SK-N-SH (cell line): ENCODE measurements at regions not wholly inside any gene's neighbourhood (a gene's known extent, or its start where the extent isn't known, plus 50 kb on each side); places are given as distances from the start of the nearest gene placed in this dataset.

Experiments
- CTCF ChIA-PET: fragments of 300-600, 350-600 bp; formaldehyde crosslinking; extraction: SDS; loops from one replicate; lab custom pipeline; 2021; lab: Yijun Ruan, JAX
- POLR2A ChIA-PET: fragments of 350-600 bp; sonication (Branson Sonifier 250); formaldehyde crosslinking; extraction: SDS; loops from one replicate; lab custom pipeline; 2020; ENCODE audit warnings: antibody characterized with exemption, inconsistent platforms; lab: Yijun Ruan, JAX
- DNase-seq: peaks from one replicate; pipeline ENCODE4 v3.0.0; 2012
- H2AFZ ChIP-seq: fragments of 200-600 bp; sonication (generic); 2 replicates; pipeline ENCODE4 v1.8.1; 2016; ENCODE audit warnings: antibody characterized with exemption, mild to moderate bottlenecking, low read depth
- H3F3A ChIP-seq: fragments of 200-600 bp; sonication (generic); replicated peaks from 2 replicates; pipeline ENCODE3; 2016; ENCODE audit warnings: antibody characterized with exemption, mild to moderate bottlenecking; ENCODE audit not compliant: insufficient read depth
- H3K27ac ChIP-seq, 2 experiments: fragments of 200-500 bp in 1 of 2; fragments of 200-600 bp in 1 of 2; sonication (Bioruptor generic) in 1 of 2; sonication (generic), shearing (Covaris generic) in 1 of 2; 2 replicates each; pipeline versions ENCODE4 v1.5.1 to v1.6.1; 2014 to 2016; ENCODE audit warnings: low read depth in 2 of 2, inconsistent platforms in 1 of 2, low read length in 1 of 2, mild to moderate bottlenecking in 1 of 2, mixed read lengths in 1 of 2
- H3K27me3 ChIP-seq: fragments of 200-600 bp; sonication (generic), shearing (Covaris generic); 2 replicates; pipeline ENCODE4 v1.6.1; 2016; ENCODE audit warnings: mixed run types; ENCODE audit not compliant: insufficient read depth
- H3K36me3 ChIP-seq, 2 experiments: fragments of 200-500 bp in 1 of 2; fragments of 200-600 bp in 1 of 2; sonication (Bioruptor generic) in 1 of 2; sonication (generic) in 1 of 2; replicated peaks in 1 of 2; 2 replicates each; pipeline versions ENCODE3 to v1.5.1; 2014 to 2016; ENCODE audit warnings: low read length in 1 of 2, mild to moderate bottlenecking in 1 of 2; ENCODE audit not compliant: insufficient read depth in 2 of 2, control insufficient read depth in 1 of 2
- H3K4me1 ChIP-seq, 2 experiments: fragments of 200-500 bp in 1 of 2; fragments of 200-600 bp in 1 of 2; sonication (Bioruptor generic) in 1 of 2; sonication (generic), shearing (Covaris generic) in 1 of 2; 2 replicates each; pipeline versions ENCODE4 v1.5.1 to v1.6.1; 2014 to 2016; ENCODE audit warnings: low read depth in 1 of 2, low read length in 1 of 2, mixed run types in 1 of 2; ENCODE audit not compliant: insufficient read depth in 2 of 2, control insufficient read depth in 1 of 2
- H3K4me2 ChIP-seq: fragments of 200-600 bp; sonication (generic), shearing (Covaris generic); 2 replicates; pipeline ENCODE4 v1.6.1; 2017; ENCODE audit warnings: mixed run types
- H3K4me3 ChIP-seq, 2 experiments: fragments of 200-500 bp in 1 of 2; fragments of 200-600 bp in 1 of 2; sonication (Bioruptor generic) in 1 of 2; sonication (generic), shearing (Covaris generic) in 1 of 2; 2 replicates each; pipeline versions ENCODE4 v1.5.1 to v1.8.1; 2014 to 2016; ENCODE audit warnings: low read depth in 2 of 2, inconsistent platforms in 1 of 2, low read length in 1 of 2, mild to moderate bottlenecking in 1 of 2, mixed read lengths in 1 of 2, moderate library complexity in 1 of 2
- H3K79me2 ChIP-seq: fragments of 200-600 bp; sonication (generic); 2 replicates; pipeline ENCODE4 v1.8.1; 2017; ENCODE audit warnings: mild to moderate bottlenecking; ENCODE audit not compliant: insufficient read depth
- H3K9ac ChIP-seq: fragments of 200-600 bp; sonication (generic); 2 replicates; pipeline ENCODE4 v1.6.1; 2017; ENCODE audit warnings: mixed run types
- H3K9me2 ChIP-seq: fragments of 200-600 bp; sonication (generic); 2 replicates; pipeline ENCODE4 v1.6.1; 2017; ENCODE audit warnings: mixed run types
- H3K9me3 ChIP-seq: fragments of 200-600 bp; sonication (generic); 2 replicates; pipeline ENCODE4 v1.6.1; 2017; ENCODE audit warnings: mixed run types, mild to moderate bottlenecking, moderate library complexity
- H4K20me1 ChIP-seq: fragments of 200-600 bp; sonication (generic); 2 replicates; pipeline ENCODE4 v1.6.1; 2017; ENCODE audit warnings: mild to moderate bottlenecking, mixed run types; ENCODE audit not compliant: insufficient read depth
- ELF1 ChIP-seq: IDR thresholded peaks from 2 replicates; pipeline ENCODE4 v1.4.0; 2012
- FOXJ3 ChIP-seq: sonication (generic); formaldehyde crosslinking; IDR thresholded peaks from 2 replicates; pipeline ENCODE4 v1.5.1; 2020; ENCODE audit warnings: mild to moderate bottlenecking, missing genetic modification reagents
- GATA2 ChIP-seq: sonication (generic); formaldehyde crosslinking; IDR thresholded peaks from 2 replicates; pipeline ENCODE4 v1.5.0; 2020; ENCODE audit warnings: mild to moderate bottlenecking, missing genetic modification reagents
- JUND ChIP-seq: IDR thresholded peaks from 2 replicates; pipeline ENCODE4 v1.4.0; 2012
- NRF1 ChIP-seq: IDR thresholded peaks from 2 replicates; pipeline ENCODE4 v1.6.1; 2012; ENCODE audit warnings: low read depth, mild to moderate bottlenecking, low read length
- RCOR1 ChIP-seq: fragments of 150-350 bp; IDR thresholded peaks from 2 replicates; pipeline ENCODE4 v1.6.1; 2017; ENCODE audit warnings: antibody characterized with exemption, low read length
- RFX5 ChIP-seq: IDR thresholded peaks from 2 replicates; pipeline ENCODE4 v1.6.1; 2012; ENCODE audit warnings: mild to moderate bottlenecking, improper control_type of control experiment, low read length
- RXRA ChIP-seq: IDR thresholded peaks from 2 replicates; pipeline ENCODE4 v1.4.0; 2012; ENCODE audit warnings: low read depth, mild to moderate bottlenecking, borderline replicate concordance
- SIN3A ChIP-seq: IDR thresholded peaks from 2 replicates; pipeline ENCODE4 v1.6.1; 2012; ENCODE audit warnings: low read depth, mild to moderate bottlenecking, low read length, moderate library complexity, borderline replicate concordance
- SMC3 ChIP-seq: IDR thresholded peaks from 2 replicates; pipeline ENCODE4 v1.6.1; 2012; ENCODE audit warnings: low read depth, low read length, improper control_type of control experiment
- YY1 ChIP-seq: IDR thresholded peaks from 2 replicates; pipeline ENCODE4 v1.4.0; 2012; ENCODE audit warnings: low read depth, mild to moderate bottlenecking
- WGBS: methylation state at CpG from one replicate; pipeline ENCODE4 v1.1.6; 2017; ENCODE audit warnings: low lambda C conversion rate; 5-methylcytosine and 5-hydroxymethylcytosine counted together
- TF ChIP-seq, protein P1 (sequence below): fragments of 200-600 bp; sonication (generic); IDR thresholded peaks from 2 replicates; pipeline ENCODE4 v1.6.1; 2017; ENCODE audit warnings: antibody characterized with exemption, mild to moderate bottlenecking, moderate library complexity
- TF ChIP-seq, protein P2 (sequence below): IDR thresholded peaks from 2 replicates; pipeline ENCODE4 v1.4.0; 2012; ENCODE audit warnings: low read depth, borderline replicate concordance
- TF ChIP-seq, protein P3 (sequence below): IDR thresholded peaks from 2 replicates; pipeline ENCODE4 v1.6.1; 2012; ENCODE audit warnings: mild to moderate bottlenecking, low read depth, low read length, moderate library complexity
- TF ChIP-seq, protein P4 (sequence below): IDR thresholded peaks from 2 replicates; pipeline ENCODE4 v1.4.0; 2012; ENCODE audit warnings: low read depth, borderline replicate concordance

DNA sequence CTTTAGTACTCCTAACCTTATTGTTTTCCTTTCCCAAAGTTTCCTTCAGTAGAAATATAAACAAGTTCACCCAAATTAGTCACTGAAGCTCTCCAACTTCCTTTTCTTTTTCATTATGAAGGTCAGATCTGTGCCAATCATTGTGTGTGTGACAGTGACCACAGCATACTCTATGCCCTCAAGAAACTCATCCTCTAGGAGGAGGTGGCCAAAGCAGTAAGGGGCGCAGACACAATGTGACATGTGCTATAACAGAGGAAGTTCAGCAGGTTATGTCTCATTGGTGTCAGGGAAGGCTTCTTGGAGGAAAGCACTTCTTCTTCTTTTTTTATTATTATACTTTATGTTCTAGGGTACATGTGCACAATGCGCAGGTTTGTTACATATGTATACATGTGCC lies 60.0 kb upstream of the PSME4 start:
- Histone ChIP-seq H3K27me3 (no peaks in the 10 kb centered on the region), H3K4me3 (no peak overlapping the region), H4K20me1 (no peaks in the 10 kb centered on the region), H3K9ac (no peak overlapping the region), H2AFZ (no peak overlapping the region), H3F3A (no peaks in the 10 kb centered on the region), H3K4me1 (no peaks in the 10 kb centered on the region), H3K79me2 (no peaks in the 10 kb centered on the region), H3K4me2 (no peak overlapping the region), H3K27ac (no peak overlapping the region), H3K36me3 (no peaks in the 10 kb centered on the region), H3K9me2 (no peaks in the 10 kb centered on the region), H3K9me3 (0 out of 2 replicates have a peak, but pooled peaks cover 3% of the 10 kb centered on the region)
- POLR2A ChIA-PET, result no interaction called here
- TF ChIP-seq RXRA, result no peak
- TF ChIP-seq, protein P1, sequence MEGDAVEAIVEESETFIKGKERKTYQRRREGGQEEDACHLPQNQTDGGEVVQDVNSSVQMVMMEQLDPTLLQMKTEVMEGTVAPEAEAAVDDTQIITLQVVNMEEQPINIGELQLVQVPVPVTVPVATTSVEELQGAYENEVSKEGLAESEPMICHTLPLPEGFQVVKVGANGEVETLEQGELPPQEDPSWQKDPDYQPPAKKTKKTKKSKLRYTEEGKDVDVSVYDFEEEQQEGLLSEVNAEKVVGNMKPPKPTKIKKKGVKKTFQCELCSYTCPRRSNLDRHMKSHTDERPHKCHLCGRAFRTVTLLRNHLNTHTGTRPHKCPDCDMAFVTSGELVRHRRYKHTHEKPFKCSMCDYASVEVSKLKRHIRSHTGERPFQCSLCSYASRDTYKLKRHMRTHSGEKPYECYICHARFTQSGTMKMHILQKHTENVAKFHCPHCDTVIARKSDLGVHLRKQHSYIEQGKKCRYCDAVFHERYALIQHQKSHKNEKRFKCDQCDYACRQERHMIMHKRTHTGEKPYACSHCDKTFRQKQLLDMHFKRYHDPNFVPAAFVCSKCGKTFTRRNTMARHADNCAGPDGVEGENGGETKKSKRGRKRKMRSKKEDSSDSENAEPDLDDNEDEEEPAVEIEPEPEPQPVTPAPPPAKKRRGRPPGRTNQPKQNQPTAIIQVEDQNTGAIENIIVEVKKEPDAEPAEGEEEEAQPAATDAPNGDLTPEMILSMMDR, result no peak
- TF ChIP-seq SIN3A, result no peak
- TF ChIP-seq JUND, result no peak
- TF ChIP-seq FOXJ3 (CRISPR knock-in tag), result no peak
- TF ChIP-seq NRF1, result no peak
- no peak for TF ChIP-seq RCOR1
- TF ChIP-seq YY1, result no peak
- TF ChIP-seq GATA2 (CRISPR knock-in tag), result no peak
- TF ChIP-seq RFX5, result no peak
- TF ChIP-seq SMC3, result no peak
- TF ChIP-seq, protein P2, sequence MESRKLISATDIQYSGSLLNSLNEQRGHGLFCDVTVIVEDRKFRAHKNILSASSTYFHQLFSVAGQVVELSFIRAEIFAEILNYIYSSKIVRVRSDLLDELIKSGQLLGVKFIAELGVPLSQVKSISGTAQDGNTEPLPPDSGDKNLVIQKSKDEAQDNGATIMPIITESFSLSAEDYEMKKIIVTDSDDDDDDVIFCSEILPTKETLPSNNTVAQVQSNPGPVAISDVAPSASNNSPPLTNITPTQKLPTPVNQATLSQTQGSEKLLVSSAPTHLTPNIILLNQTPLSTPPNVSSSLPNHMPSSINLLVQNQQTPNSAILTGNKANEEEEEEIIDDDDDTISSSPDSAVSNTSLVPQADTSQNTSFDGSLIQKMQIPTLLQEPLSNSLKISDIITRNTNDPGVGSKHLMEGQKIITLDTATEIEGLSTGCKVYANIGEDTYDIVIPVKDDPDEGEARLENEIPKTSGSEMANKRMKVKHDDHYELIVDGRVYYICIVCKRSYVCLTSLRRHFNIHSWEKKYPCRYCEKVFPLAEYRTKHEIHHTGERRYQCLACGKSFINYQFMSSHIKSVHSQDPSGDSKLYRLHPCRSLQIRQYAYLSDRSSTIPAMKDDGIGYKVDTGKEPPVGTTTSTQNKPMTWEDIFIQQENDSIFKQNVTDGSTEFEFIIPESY, result no peak
- TF ChIP-seq, protein P3, sequence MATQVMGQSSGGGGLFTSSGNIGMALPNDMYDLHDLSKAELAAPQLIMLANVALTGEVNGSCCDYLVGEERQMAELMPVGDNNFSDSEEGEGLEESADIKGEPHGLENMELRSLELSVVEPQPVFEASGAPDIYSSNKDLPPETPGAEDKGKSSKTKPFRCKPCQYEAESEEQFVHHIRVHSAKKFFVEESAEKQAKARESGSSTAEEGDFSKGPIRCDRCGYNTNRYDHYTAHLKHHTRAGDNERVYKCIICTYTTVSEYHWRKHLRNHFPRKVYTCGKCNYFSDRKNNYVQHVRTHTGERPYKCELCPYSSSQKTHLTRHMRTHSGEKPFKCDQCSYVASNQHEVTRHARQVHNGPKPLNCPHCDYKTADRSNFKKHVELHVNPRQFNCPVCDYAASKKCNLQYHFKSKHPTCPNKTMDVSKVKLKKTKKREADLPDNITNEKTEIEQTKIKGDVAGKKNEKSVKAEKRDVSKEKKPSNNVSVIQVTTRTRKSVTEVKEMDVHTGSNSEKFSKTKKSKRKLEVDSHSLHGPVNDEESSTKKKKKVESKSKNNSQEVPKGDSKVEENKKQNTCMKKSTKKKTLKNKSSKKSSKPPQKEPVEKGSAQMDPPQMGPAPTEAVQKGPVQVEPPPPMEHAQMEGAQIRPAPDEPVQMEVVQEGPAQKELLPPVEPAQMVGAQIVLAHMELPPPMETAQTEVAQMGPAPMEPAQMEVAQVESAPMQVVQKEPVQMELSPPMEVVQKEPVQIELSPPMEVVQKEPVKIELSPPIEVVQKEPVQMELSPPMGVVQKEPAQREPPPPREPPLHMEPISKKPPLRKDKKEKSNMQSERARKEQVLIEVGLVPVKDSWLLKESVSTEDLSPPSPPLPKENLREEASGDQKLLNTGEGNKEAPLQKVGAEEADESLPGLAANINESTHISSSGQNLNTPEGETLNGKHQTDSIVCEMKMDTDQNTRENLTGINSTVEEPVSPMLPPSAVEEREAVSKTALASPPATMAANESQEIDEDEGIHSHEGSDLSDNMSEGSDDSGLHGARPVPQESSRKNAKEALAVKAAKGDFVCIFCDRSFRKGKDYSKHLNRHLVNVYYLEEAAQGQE, result no peak
- TF ChIP-seq ELF1, result no peak
- TF ChIP-seq, protein P4, sequence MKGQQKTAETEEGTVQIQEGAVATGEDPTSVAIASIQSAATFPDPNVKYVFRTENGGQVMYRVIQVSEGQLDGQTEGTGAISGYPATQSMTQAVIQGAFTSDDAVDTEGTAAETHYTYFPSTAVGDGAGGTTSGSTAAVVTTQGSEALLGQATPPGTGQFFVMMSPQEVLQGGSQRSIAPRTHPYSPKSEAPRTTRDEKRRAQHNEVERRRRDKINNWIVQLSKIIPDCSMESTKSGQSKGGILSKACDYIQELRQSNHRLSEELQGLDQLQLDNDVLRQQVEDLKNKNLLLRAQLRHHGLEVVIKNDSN, result no peak
- CTCF ChIA-PET, result no interaction called here
- WGBS, result 97% methylated on average over 2 of the region's 2 CpGs
- DNase-seq, result no peak
